ENCODE measurements at regions not wholly inside any gene's neighbourhood (a gene's known extent, or its start where the extent isn't known, plus 50 kb on each side); places are given as distances from the start of the nearest gene placed in this dataset.

GRCh38 chr2:184498936-184499335 is 99.4 kb upstream of the ZNF804A start:
- H3K27me3 ChIP-seq (replicated peaks; ENCODE audit: insufficient read depth) = no peaks in the 10 kb centered on the region
- no peak overlapping the region for H3K4me3 ChIP-seq
- ATAC-seq (ENCODE audit: insufficient number of reproducible peaks, low FRiP score, low read depth) (no peak), DNase-seq (ENCODE audit: low spot score) (no peak)
- H3K27ac ChIP-seq = no peak overlapping the region
- H3K4me1 ChIP-seq (ENCODE audit: control insufficient read depth in 1 of 2, low read depth in 2 of 2) = no peaks in the 10 kb centered on the region
- H3K36me3 ChIP-seq = no peaks in the 10 kb centered on the region
- H3K9me3 ChIP-seq = no peaks in the 10 kb centered on the region
- TF ChIP-seq CTCF (IDR thresholded peaks at IDR 0.05) = no peak

- Histone ChIP-seq H3K9me3 (no peaks in the 10 kb centered on the region), H3K4me1 (ENCODE audit: control insufficient read depth in 1 of 2, low read depth in 2 of 2) (no peaks in the 10 kb centered on the region), H3K4me3 (no peak overlapping the region), H3K27ac (no peak overlapping the region), H3K36me3 (no peaks in the 10 kb centered on the region), H3K27me3 (replicated peaks; ENCODE audit: insufficient read depth) (no peaks in the 10 kb centered on the region)
- TF ChIP-seq CTCF (IDR thresholded peaks at IDR 0.05) = no peak
- DNase-seq (ENCODE audit: low spot score) (no peak), ATAC-seq (ENCODE audit: insufficient number of reproducible peaks, low FRiP score, low read depth) (no peak)
These were observed 94.1 kb upstream of the ZNF804A start for GRCh38 chr2:184504252-184504651.

- Histone ChIP-seq H3K27me3 (replicated peaks; ENCODE audit: insufficient read depth) (no peaks in the 10 kb centered on the region), H3K9me3 (no peaks in the 10 kb centered on the region), H3K36me3 (no peaks in the 10 kb centered on the region), H3K27ac (no peak overlapping the region), H3K4me1 (ENCODE audit: control insufficient read depth in 1 of 2, low read depth in 2 of 2) (no peaks in the 10 kb centered on the region), H3K4me3 (no peak overlapping the region)
- ATAC-seq (ENCODE audit: insufficient number of reproducible peaks, low FRiP score, low read depth) = no peak
- DNase-seq (ENCODE audit: low spot score) = no peak
- TF ChIP-seq CTCF (IDR thresholded peaks at IDR 0.05) = no peak
These were observed 91.1 kb upstream of the ZNF804A start for GRCh38 chr2:184507254-184507653.

- no peaks in the 10 kb centered on the region for H3K4me1 ChIP-seq (ENCODE audit: control insufficient read depth in 1 of 2, low read depth in 2 of 2)
- H3K36me3 ChIP-seq = no peaks in the 10 kb centered on the region
- H3K4me3 ChIP-seq = no peak overlapping the region
- ATAC-seq (ENCODE audit: insufficient number of reproducible peaks, low FRiP score, low read depth) = no peak
- H3K27me3 ChIP-seq (replicated peaks; ENCODE audit: insufficient read depth) = no peaks in the 10 kb centered on the region
- H3K9me3 ChIP-seq = no peaks in the 10 kb centered on the region
- no peak for TF ChIP-seq CTCF (IDR thresholded peaks at IDR 0.05)
- no peak overlapping the region for H3K27ac ChIP-seq
- no peak for DNase-seq (ENCODE audit: low spot score)
These were observed 80.9 kb upstream of the ZNF804A start for GRCh38 chr2:184517402-184517801.

GRCh38 chr2:184520441-184520840 is 77.9 kb upstream of the ZNF804A start:
- H3K36me3 ChIP-seq = no peaks in the 10 kb centered on the region
- DNase-seq (ENCODE audit: low spot score) (no peak), ATAC-seq (ENCODE audit: insufficient number of reproducible peaks, low FRiP score, low read depth) (no peak)
- no peak overlapping the region for H3K27ac ChIP-seq
- no peaks in the 10 kb centered on the region for H3K9me3 ChIP-seq
- H3K4me1 ChIP-seq (ENCODE audit: control insufficient read depth in 1 of 2, low read depth in 2 of 2) = no peaks in the 10 kb centered on the region
- H3K4me3 ChIP-seq = no peak overlapping the region
- TF ChIP-seq CTCF (IDR thresholded peaks at IDR 0.05) = no peak
- H3K27me3 ChIP-seq (replicated peaks; ENCODE audit: insufficient read depth) = no peaks in the 10 kb centered on the region
